PC-3 (cell line): ENCODE measurements at regions not wholly inside any gene's neighbourhood (a gene's known extent, or its start where the extent isn't known, plus 50 kb on each side); places are given as distances from the start of the nearest gene placed in this dataset.

ENCODE experiments used
- ATAC-seq: fragments of 200-7000 bp; cut with Tn5 transposase; 2 replicates; pipeline ENCODE4 v1.9.1; 2020; ENCODE audit warnings: mild to moderate bottlenecking, moderate library complexity
- BruUV-seq: library from RNA; stranded (reverse); fragments of 400-500 nt; replicated peaks from 2 replicates; lab custom pipeline; 2021; lab: Mats Ljungman, UMichigan
- CTCF ChIA-PET: fragments of 300-600 bp; sonication (Branson Sonifier 250); formaldehyde crosslinking; loops from one replicate; lab custom pipeline; 2022; ENCODE audit warnings: antibody characterized with exemption; lab: Charles Lee
- POLR2A ChIA-PET: fragments of 300-600 bp; sonication (Branson Sonifier 250); formaldehyde crosslinking; loops from one replicate; lab custom pipeline; 2022; ENCODE audit warnings: antibody characterized with exemption; ENCODE audit not compliant: unreplicated experiment; lab: Charles Lee
- DNase-seq: peaks from one replicate; pipeline ENCODE4 v3.0.0-alpha.2; 2015
- H2AFZ ChIP-seq: fragments of 300-600 bp; sonication (generic); 2 replicates; pipeline ENCODE4 v1.6.0; 2016; ENCODE audit warnings: antibody characterized with exemption, low read length
- H3F3A ChIP-seq: fragments of 300-600 bp; sonication (generic); one replicate; pipeline ENCODE4 v1.6.0; 2017; ENCODE audit warnings: antibody characterized with exemption, low read length, control low read depth, mild to moderate bottlenecking; ENCODE audit not compliant: unreplicated experiment
- H3K27ac ChIP-seq: fragments of 300-600 bp; sonication (generic); 2 replicates; pipeline ENCODE4 v1.5.1; 2016; ENCODE audit warnings: mild to moderate bottlenecking, low read length
- H3K27me3 ChIP-seq: fragments of 300-600 bp; sonication (generic); 2 replicates; pipeline ENCODE4 v1.6.1; 2016; ENCODE audit warnings: low read length, mixed read lengths
- H3K36me3 ChIP-seq: fragments of 300-600 bp; sonication (generic); 2 replicates; pipeline ENCODE4 v1.6.1; 2016; ENCODE audit warnings: low read depth, mixed run types, low read length, mixed read lengths
- H3K4me1 ChIP-seq: fragments of 300-600 bp; sonication (generic); 2 replicates; pipeline ENCODE4 v1.5.1; 2016; ENCODE audit warnings: low read length; ENCODE audit not compliant: insufficient read depth
- H3K4me2 ChIP-seq: fragments of 300-600 bp; sonication (generic); 2 replicates; pipeline ENCODE4 v1.6.0; 2016; ENCODE audit warnings: low read length
- H3K4me3 ChIP-seq: fragments of 300-600 bp; sonication (generic); 2 replicates; pipeline ENCODE4 v1.5.1; 2016; ENCODE audit warnings: mild to moderate bottlenecking, low read length, mixed read lengths
- H3K79me2 ChIP-seq: fragments of 300-600 bp; sonication (generic); 2 replicates; pipeline ENCODE4 v1.6.1; 2017; ENCODE audit warnings: low read length, mixed read lengths
- H3K9ac ChIP-seq: fragments of 300-600 bp; sonication (generic); 2 replicates; pipeline ENCODE4 v1.6.0; 2016; ENCODE audit warnings: mild to moderate bottlenecking, low read length
- H3K9me2 ChIP-seq: fragments of 300-600 bp; sonication (generic); replicated peaks from 2 replicates; pipeline ENCODE4 v1.6.1; 2016; ENCODE audit warnings: mixed run types, low read length, mixed read lengths
- H3K9me3 ChIP-seq: fragments of 300-600 bp; sonication (generic); 2 replicates; pipeline ENCODE4 v1.6.1; 2016; ENCODE audit warnings: low read length, mixed read lengths
- H4K20me1 ChIP-seq: fragments of 300-600 bp; sonication (generic); 2 replicates; pipeline ENCODE4 v1.6.1; 2016; ENCODE audit warnings: low read length, mixed read lengths
- CTCF ChIP-seq: fragments of 300-600 bp; sonication (generic); conservative IDR thresholded peaks from 2 replicates; pipeline ENCODE4 v1.5.1; 2017; ENCODE audit warnings: antibody characterized with exemption, low read depth, mild to moderate bottlenecking, low read length
- EZH2 ChIP-seq: fragments of 300-600 bp; sonication (generic); IDR thresholded peaks from one replicate; pipeline ENCODE4 v1.6.1; 2017; ENCODE audit warnings: antibody characterized with exemption, mild to moderate bottlenecking, low read length; ENCODE audit not compliant: unreplicated experiment
- EZH2phosphoT487 ChIP-seq: fragments of 300-600 bp; sonication (generic); IDR thresholded peaks from 2 replicates; pipeline ENCODE4 v1.6.1; 2018; ENCODE audit warnings: mild to moderate bottlenecking, antibody characterized with exemption, low read length, borderline replicate concordance
- intact Hi-C: fragments of 100-400 bp; cut with micrococcal nuclease; formaldehyde crosslinking; loops from 2 replicates; pipeline ENCODE4 v1.9.0; 2023

GRCh38 chr2:48890454-48891131, 135.1 kb upstream of the LHCGR start:
- no TSS peak for BruUV-seq
- no peak for DNase-seq

GRCh38 chr2:48888066-48888465, 132.5 kb upstream of the LHCGR start:
- H3K79me2 ChIP-seq: no peaks in the 10 kb centered on the region
- no peak for ATAC-seq
- no peaks in the 10 kb centered on the region for H3K27me3 ChIP-seq
- intact Hi-C loops: no loop called here
- no TSS peak for BruUV-seq
- H3K27ac ChIP-seq: no peak overlapping the region
- H3F3A ChIP-seq: no peaks in the 10 kb centered on the region
- no peaks in the 10 kb centered on the region for H3K4me1 ChIP-seq
- no peak overlapping the region for H3K4me3 ChIP-seq
- CTCF ChIA-PET: no interaction called here
- H3K9me2 ChIP-seq: no peaks in the 10 kb centered on the region
- no peaks in the 10 kb centered on the region for H3K9me3 ChIP-seq
- H3K36me3 ChIP-seq: no peaks in the 10 kb centered on the region
- DNase-seq: no peak
- H3K9ac ChIP-seq: no peak overlapping the region
- POLR2A ChIA-PET: no interaction called here
- TF ChIP-seq EZH2: no peak
- no peak for TF ChIP-seq CTCF
- TF ChIP-seq EZH2phosphoT487: no peak
- H4K20me1 ChIP-seq: no peaks in the 10 kb centered on the region
- no peak overlapping the region for H2AFZ ChIP-seq
- H3K4me2 ChIP-seq: no peak overlapping the region

More at GRCh38 chr2:48890454-48891131, 135.1 kb upstream of the LHCGR start:
- intact Hi-C loops: no loop called here
- no peak overlapping the region for H3K27ac ChIP-seq
- no peaks in the 10 kb centered on the region for H4K20me1 ChIP-seq
- H3K4me3 ChIP-seq: no peak overlapping the region
- H3K36me3 ChIP-seq: no peaks in the 10 kb centered on the region
- TF ChIP-seq EZH2: no peak
- TF ChIP-seq CTCF: no peak
- no peak for TF ChIP-seq EZH2phosphoT487
- no peaks in the 10 kb centered on the region for H3K9me2 ChIP-seq
- H2AFZ ChIP-seq: no peak overlapping the region
- ChIA-PET CTCF (no interaction called here), POLR2A (no interaction called here)
- no peak overlapping the region for H3K9ac ChIP-seq
- H3K4me1 ChIP-seq: no peaks in the 10 kb centered on the region
- H3K79me2 ChIP-seq: no peaks in the 10 kb centered on the region
- no peaks in the 10 kb centered on the region for H3K27me3 ChIP-seq
- H3K9me3 ChIP-seq: no peaks in the 10 kb centered on the region
- no peaks in the 10 kb centered on the region for H3F3A ChIP-seq
- H3K4me2 ChIP-seq: no peak overlapping the region
- no peak for ATAC-seq

- no TSS peak for BruUV-seq
- no peak overlapping the region for H3K27ac ChIP-seq
- no peak overlapping the region for H2AFZ ChIP-seq
- ATAC-seq: no peak
- no peaks in the 10 kb centered on the region for H3K79me2 ChIP-seq
- DNase-seq: no peak
- no peaks in the 10 kb centered on the region for H3K4me1 ChIP-seq
- H3K9ac ChIP-seq: no peak overlapping the region
- H3F3A ChIP-seq: no peaks in the 10 kb centered on the region
- CTCF ChIA-PET: no interaction called here
- intact Hi-C loops: no loop called here
- H3K4me2 ChIP-seq: no peak overlapping the region
- TF ChIP-seq CTCF (no peak), EZH2 (no peak), EZH2phosphoT487 (no peak)
- no peaks in the 10 kb centered on the region for H3K36me3 ChIP-seq
- no peaks in the 10 kb centered on the region for H3K27me3 ChIP-seq
- POLR2A ChIA-PET: no interaction called here
- no peak overlapping the region for H3K4me3 ChIP-seq
- H4K20me1 ChIP-seq: no peaks in the 10 kb centered on the region
- no peaks in the 10 kb centered on the region for H3K9me2 ChIP-seq
- H3K9me3 ChIP-seq: no peaks in the 10 kb centered on the region
These were observed 131.4 kb upstream of the LHCGR start for GRCh38 chr2:48886919-48887318.
